Transverse colon (tissue), 4 donors: ENCODE measurements at regions not wholly inside any gene's neighbourhood (a gene's known extent, or its start where the extent isn't known, plus 50 kb on each side); places are given as distances from the start of the nearest gene placed in this dataset.

Source experiments
- DNase-seq: peaks from one replicate; pipeline ENCODE4 v3.0.0-alpha.2; 2019
- H3K27ac ChIP-seq, 4 donors: fragments of 200-600 bp; sonication (generic); 2 replicates each; pipeline ENCODE4 v1.5.1; 2016 to 2018; ENCODE audit warnings: inconsistent platforms in 4 of 4
- H3K27me3 ChIP-seq: fragments of 200-600 bp; sonication (generic); 2 replicates; pipeline ENCODE4 v1.5.1; 2017; ENCODE audit warnings: inconsistent platforms
- H3K36me3 ChIP-seq, 4 donors: fragments of 200-600 bp; sonication (generic); 2 replicates each; pipeline ENCODE4 v1.5.1; 2017 to 2019; ENCODE audit warnings: inconsistent platforms in 4 of 4
- H3K4me1 ChIP-seq, 4 donors: fragments of 200-600 bp; sonication (generic); 2 replicates each; pipeline ENCODE4 v1.5.1; 2017 to 2020; ENCODE audit warnings: inconsistent platforms in 4 of 4
- H3K4me3 ChIP-seq, 4 donors: fragments of 200-600 bp; sonication (generic); 1 replicate in 1 of 4; 2 replicates in 3 of 4; pipeline versions ENCODE4 v1.5.1 to v1.6.1; 2017 to 2019; ENCODE audit warnings: inconsistent platforms in 4 of 4
- H3K9me3 ChIP-seq, 2 donors: fragments of 200-600 bp; sonication (generic); 2 replicates each; pipeline ENCODE4 v1.5.1; 2017 to 2019; ENCODE audit warnings: inconsistent platforms in 2 of 2
- EP300 ChIP-seq: sonication (generic); formaldehyde crosslinking; IDR thresholded peaks from one replicate; pipeline ENCODE4 v1.6.1; 2017; ENCODE audit warnings: antibody characterized with exemption, low read depth
- POLR2A ChIP-seq: fragments of 450-650 bp; IDR thresholded peaks from one replicate; pipeline ENCODE4 v1.6.1; 2016; ENCODE audit warnings: antibody characterized with exemption, mild to moderate bottlenecking, moderate library complexity
- POLR2AphosphoS5 ChIP-seq, 3 donors: sonication (generic); formaldehyde crosslinking; IDR thresholded peaks; one replicate each; pipeline ENCODE4 v1.6.1; 2016; ENCODE audit warnings: antibody characterized with exemption in 3 of 3
- WGBS, 2 donors: methylation state at CpG; one replicate each; pipeline ENCODE4 v1.1.5; 2018; ENCODE audit warnings: low coverage in 1 of 2; 5-methylcytosine and 5-hydroxymethylcytosine counted together
- in situ Hi-C, 4 donors: fragments of 200-750 bp; cut with MboI; loops; one replicate each; pipeline versions ENCODE4 v1.15.0 to v1.15.1; 2017; ENCODE audit warnings: low sequenced_read_pairs in 3 of 4, low pct_ligation_motif_present in 1 of 4, low pct_unique_long_range_greater_than_20kb in 1 of 4
- intact Hi-C: fragments of 100-400 bp; cut with DNase I; formaldehyde crosslinking; loops from one replicate; pipeline ENCODE4 v1.15.1; 2023; ENCODE audit warnings: low total_unique reads
- TF ChIP-seq, protein P1 (sequence below), 5 experiments: fragments of 200-600 bp in 3 of 5; fragments of 450-650 bp in 2 of 5; sonication (generic) in 3 of 5; IDR thresholded peaks; 1 replicate in 2 of 5; 2 replicates in 3 of 5; pipeline ENCODE4 v1.5.1; 2016 to 2017; ENCODE audit warnings: antibody characterized with exemption in 5 of 5, inconsistent platforms in 3 of 5, mild to moderate bottlenecking in 2 of 5, moderate library complexity in 1 of 5

DNA sequence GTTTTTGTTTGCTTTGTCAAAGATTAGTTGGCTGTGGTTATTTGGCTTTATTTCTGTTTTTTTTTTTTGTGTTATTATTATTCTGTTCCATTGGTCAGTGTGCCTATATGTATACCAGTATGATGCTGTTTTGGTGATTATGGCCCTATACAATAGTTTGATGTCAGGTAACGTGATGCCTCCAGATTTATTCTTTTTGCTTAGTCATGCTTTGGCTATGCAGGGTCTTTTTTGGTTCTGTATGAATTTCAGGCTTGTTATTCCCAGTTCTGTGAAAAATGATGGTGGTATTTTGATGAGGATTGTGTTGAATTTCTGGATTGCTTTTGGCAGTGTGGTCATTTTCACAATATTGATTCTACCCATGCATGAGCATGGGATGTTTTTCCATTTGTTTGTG lies 312.8 kb downstream of the TAF11L14 start:
- DNase-seq, result no peak
- no peak for TF ChIP-seq POLR2A
- TF ChIP-seq EP300, result no peak
- TF ChIP-seq, protein P1, sequence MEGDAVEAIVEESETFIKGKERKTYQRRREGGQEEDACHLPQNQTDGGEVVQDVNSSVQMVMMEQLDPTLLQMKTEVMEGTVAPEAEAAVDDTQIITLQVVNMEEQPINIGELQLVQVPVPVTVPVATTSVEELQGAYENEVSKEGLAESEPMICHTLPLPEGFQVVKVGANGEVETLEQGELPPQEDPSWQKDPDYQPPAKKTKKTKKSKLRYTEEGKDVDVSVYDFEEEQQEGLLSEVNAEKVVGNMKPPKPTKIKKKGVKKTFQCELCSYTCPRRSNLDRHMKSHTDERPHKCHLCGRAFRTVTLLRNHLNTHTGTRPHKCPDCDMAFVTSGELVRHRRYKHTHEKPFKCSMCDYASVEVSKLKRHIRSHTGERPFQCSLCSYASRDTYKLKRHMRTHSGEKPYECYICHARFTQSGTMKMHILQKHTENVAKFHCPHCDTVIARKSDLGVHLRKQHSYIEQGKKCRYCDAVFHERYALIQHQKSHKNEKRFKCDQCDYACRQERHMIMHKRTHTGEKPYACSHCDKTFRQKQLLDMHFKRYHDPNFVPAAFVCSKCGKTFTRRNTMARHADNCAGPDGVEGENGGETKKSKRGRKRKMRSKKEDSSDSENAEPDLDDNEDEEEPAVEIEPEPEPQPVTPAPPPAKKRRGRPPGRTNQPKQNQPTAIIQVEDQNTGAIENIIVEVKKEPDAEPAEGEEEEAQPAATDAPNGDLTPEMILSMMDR (IDR thresholded peaks at IDR 0.05), result no peak
- TF ChIP-seq POLR2AphosphoS5 (IDR thresholded peaks at IDR 0.05), result no peak
- WGBS, 2 donors, result 55 to 56% methylated on average over 1 of the region's 1 CpG
- H3K9me3 ChIP-seq, result peaks cover 3 to 9% of the 10 kb centered on the region in 2 donors
- H3K27ac ChIP-seq, result no peak overlapping the region
- no peaks in the 10 kb centered on the region for H3K4me1 ChIP-seq
- H3K27me3 ChIP-seq, result no peaks in the 10 kb centered on the region
- no peaks in the 10 kb centered on the region for H3K36me3 ChIP-seq
- in situ Hi-C loops (no loop called here), intact Hi-C loops (no loop called here)
- H3K4me3 ChIP-seq, result no peak overlapping the region

DNA sequence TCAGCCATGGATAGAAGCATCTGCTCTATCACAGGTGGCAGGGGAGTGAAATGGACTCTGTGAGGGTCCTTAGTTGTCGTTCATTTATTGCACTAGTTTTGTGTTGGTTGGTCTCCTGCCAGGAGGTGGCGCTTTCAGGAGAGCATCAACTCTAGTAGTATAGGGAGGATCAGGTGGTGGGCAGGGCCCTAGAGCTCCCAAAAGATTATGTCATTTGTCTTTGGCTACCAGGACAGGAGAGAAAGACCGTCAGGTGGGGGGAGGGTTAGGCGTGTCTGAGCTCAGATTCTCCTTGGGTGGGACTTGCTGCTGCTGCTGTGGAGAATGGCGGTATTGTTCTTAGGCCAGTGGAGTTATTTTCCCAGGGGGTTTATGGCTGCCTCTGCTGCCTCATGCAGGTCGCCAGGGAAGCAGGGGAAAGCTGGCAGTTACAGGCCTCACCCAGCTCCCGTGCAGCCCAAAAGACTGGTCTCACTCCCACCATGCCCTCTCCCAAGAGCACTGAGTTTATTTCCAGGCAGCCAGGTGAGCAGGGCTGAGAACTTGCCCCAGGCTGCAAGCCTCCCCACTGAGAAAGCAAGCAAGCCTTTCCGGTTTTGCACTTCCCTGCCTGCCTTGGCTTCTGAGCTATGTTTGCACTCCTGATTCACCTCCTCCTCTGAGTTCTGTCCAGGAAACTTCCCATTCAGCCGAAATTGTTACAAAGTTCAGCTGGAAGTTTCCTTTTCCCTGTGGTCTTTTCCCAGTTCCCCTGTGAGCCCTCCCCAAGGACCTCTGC lies 317.3 kb downstream of the TAF11L14 start:
- H3K36me3 ChIP-seq, result no peaks in the 10 kb centered on the region
- 57% methylated on average over 9 of the region's 9 CpGs; no CpG with 5 or more reads in 1 of the 2 donors for WGBS, 2 donors
- no peaks in the 10 kb centered on the region for H3K27me3 ChIP-seq
- peaks cover 0 to 9% of the 10 kb centered on the region in 2 donors for H3K9me3 ChIP-seq
- H3K27ac ChIP-seq, result no peak overlapping the region
- TF ChIP-seq POLR2AphosphoS5 (IDR thresholded peaks at IDR 0.05) (no peak), POLR2A (no peak), EP300 (no peak)
- TF ChIP-seq, protein P1 (IDR thresholded peaks at IDR 0.05), result no peak
- no peaks in the 10 kb centered on the region for H3K4me1 ChIP-seq
- no peak for DNase-seq
- no peak overlapping the region for H3K4me3 ChIP-seq
- in situ Hi-C loops, result no loop called here
- intact Hi-C loops, result no loop called here

DNA sequence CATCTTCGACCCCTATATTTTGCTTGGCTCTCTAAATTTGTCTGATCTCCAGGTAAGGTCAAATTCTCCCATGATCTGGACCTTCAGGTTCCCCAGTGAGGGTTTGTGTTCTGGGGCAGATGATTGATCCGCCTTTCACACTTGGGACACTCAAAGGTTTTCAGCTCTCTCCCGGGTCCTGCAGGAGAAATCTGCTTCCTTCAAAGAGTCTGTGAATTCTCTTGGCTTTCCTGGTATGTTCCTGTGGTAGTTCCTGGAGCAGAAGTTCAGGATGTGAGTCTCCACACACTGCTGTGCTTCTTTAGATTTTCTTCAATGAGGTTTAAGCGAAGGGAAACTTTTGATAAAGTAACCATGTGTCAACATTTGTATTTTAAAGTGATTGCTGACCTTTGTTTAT lies 318.0 kb downstream of the TAF11L14 start:
- in situ Hi-C loops (no loop called here), intact Hi-C loops (no loop called here)
- no peak for TF ChIP-seq POLR2A
- TF ChIP-seq POLR2AphosphoS5 (IDR thresholded peaks at IDR 0.05), result no peak
- TF ChIP-seq, protein P1 (IDR thresholded peaks at IDR 0.05), result no peak
- TF ChIP-seq EP300, result no peak
- no peaks in the 10 kb centered on the region for H3K36me3 ChIP-seq
- H3K27me3 ChIP-seq, result no peaks in the 10 kb centered on the region
- no peak overlapping the region for H3K4me3 ChIP-seq
- H3K27ac ChIP-seq, result no peak overlapping the region
- DNase-seq, result no peak
- WGBS, 2 donors, result 72 to 100% methylated on average over 1 to 4 of the region's 4 CpGs
- H3K4me1 ChIP-seq, result no peaks in the 10 kb centered on the region
- H3K9me3 ChIP-seq, result peaks cover 0 to 9% of the 10 kb centered on the region in 2 donors

- no peaks in the 10 kb centered on the region for H3K36me3 ChIP-seq
- intact Hi-C loops, result no loop called here
Observed at GRCh38 chr5:17964067-17964466, 329.8 kb downstream of the TAF11L14 start.

More at GRCh38 chr5:17964067-17964466, 329.8 kb downstream of the TAF11L14 start:
- in situ Hi-C loops, result no loop called here
- no peaks in the 10 kb centered on the region for H3K4me1 ChIP-seq
- no peaks in the 10 kb centered on the region for H3K9me3 ChIP-seq
- no peak for TF ChIP-seq POLR2AphosphoS5 (IDR thresholded peaks at IDR 0.05)
- H3K27ac ChIP-seq, result no peak overlapping the region
- H3K4me3 ChIP-seq, result no peak overlapping the region
- H3K27me3 ChIP-seq, result no peaks in the 10 kb centered on the region
- DNase-seq, result no peak
- 52 to 60% methylated on average over 2 of the region's 2 CpGs for WGBS, 2 donors
